H1 (cell line): ENCODE measurements at regions not wholly inside any gene's neighbourhood (a gene's known extent, or its start where the extent isn't known, plus 50 kb on each side); places are given as distances from the start of the nearest gene placed in this dataset.

Experiments
- CTCF ChIA-PET: fragments of 300-600 bp; sonication (Branson Sonifier 250); formaldehyde crosslinking; loops from one replicate; lab custom pipeline; 2021; ENCODE audit not compliant: partially characterized antibody; lab: Charles Lee
- POLR2A ChIA-PET: fragments of 300-600 bp; sonication (Branson Sonifier 250); formaldehyde crosslinking; loops from one replicate; lab custom pipeline; 2021; ENCODE audit warnings: inconsistent platforms; ENCODE audit not compliant: partially characterized antibody; lab: Charles Lee
- DNase-seq, 2 experiments: peaks; one replicate each; pipeline versions ENCODE4 v3.0.0 to v3.0.0-alpha.2; 2010 to 2022; ENCODE audit warnings: low spot score in 2 of 2, low read depth in 1 of 2, mixed read lengths in 1 of 2
- FAIRE-seq: peaks from 2 replicates; lab custom pipeline; 2011; peaks lifted over from hg19 to GRCh38; lab: Jason Lieb, UNC
- H2AFZ ChIP-seq: 2 replicates; pipeline ENCODE4 v1.8.1; 2012; ENCODE audit warnings: low read length, inconsistent platforms
- H2AK5ac ChIP-seq: 2 replicates; pipeline ENCODE4 v1.6.1; 2013; ENCODE audit warnings: low read depth, low read length
- H2BK120ac ChIP-seq: replicated peaks from 2 replicates; pipeline ENCODE3; 2013; ENCODE audit warnings: low read depth, low read length, inconsistent platforms
- H2BK12ac ChIP-seq: 2 replicates; pipeline ENCODE4 v1.6.1; 2013; ENCODE audit warnings: low read depth, low read length
- H2BK15ac ChIP-seq: 2 replicates; pipeline ENCODE4 v1.6.1; 2013; ENCODE audit warnings: low read length
- H2BK20ac ChIP-seq: 2 replicates; pipeline ENCODE4 v1.6.1; 2013; ENCODE audit warnings: low read length
- H2BK5ac ChIP-seq: 2 replicates; pipeline ENCODE4 v1.6.1; 2013; ENCODE audit warnings: low read depth, low read length
- H3K14ac ChIP-seq: 2 replicates; pipeline ENCODE4 v1.6.1; 2013; ENCODE audit warnings: inconsistent platforms; ENCODE audit not compliant: insufficient read length
- H3K18ac ChIP-seq: 2 replicates; pipeline ENCODE4 v1.6.1; 2013; ENCODE audit warnings: low read length; ENCODE audit errors: extremely low read depth
- H3K23ac ChIP-seq: 2 replicates; pipeline ENCODE4 v1.6.1; 2013; ENCODE audit warnings: inconsistent platforms; ENCODE audit not compliant: insufficient read length
- H3K23me2 ChIP-seq: 2 replicates; pipeline ENCODE4 v1.6.1; 2013; ENCODE audit warnings: low read depth, low read length
- H3K27ac ChIP-seq: 2 replicates; pipeline ENCODE4 v1.6.1; 2011; ENCODE audit warnings: low read depth, low read length, inconsistent platforms
- H3K27me3 ChIP-seq, 4 experiments: replicated peaks in 1 of 4; 1 replicate in 1 of 4; 2 replicates in 3 of 4; pipeline versions ENCODE4 v1.6.1 to v1.8.1; 2011 to 2013; ENCODE audit warnings: low read length in 3 of 4, mild to moderate bottlenecking in 3 of 4, inconsistent platforms in 2 of 4, mixed read lengths in 2 of 4, moderate library complexity in 1 of 4; ENCODE audit not compliant: control insufficient read depth in 3 of 4, insufficient read depth in 3 of 4; ENCODE audit errors: extremely low read depth in 1 of 4
- H3K36me3 ChIP-seq, 4 experiments: 2 replicates each; pipeline versions ENCODE4 v1.6.1 to v1.8.1; 2011 to 2013; ENCODE audit warnings: mild to moderate bottlenecking in 4 of 4, low read length in 3 of 4, moderate library complexity in 2 of 4, control low read depth in 1 of 4, inconsistent platforms in 1 of 4; ENCODE audit not compliant: insufficient read depth in 4 of 4, control insufficient read depth in 2 of 4
- H3K4ac ChIP-seq: replicated peaks from 2 replicates; pipeline ENCODE3; 2013; ENCODE audit warnings: low read length, low read depth, mixed read lengths, inconsistent platforms; ENCODE audit not compliant: insufficient read length
- H3K4me1 ChIP-seq, 4 experiments: replicated peaks in 1 of 4; 1 replicate in 1 of 4; 2 replicates in 3 of 4; pipeline versions ENCODE4 v1.6.1 to v1.8.1; 2011 to 2013; ENCODE audit warnings: low read length in 3 of 4, inconsistent platforms in 2 of 4, mixed read lengths in 1 of 4; ENCODE audit not compliant: insufficient read depth in 4 of 4, control insufficient read depth in 3 of 4
- H3K4me2 ChIP-seq, 2 experiments: 2 replicates each; pipeline versions ENCODE4 v1.6.1 to v1.8.1; 2011 to 2013; ENCODE audit warnings: low read depth in 2 of 2, low read length in 2 of 2, control low read depth in 1 of 2, inconsistent platforms in 1 of 2, mild to moderate bottlenecking in 1 of 2; ENCODE audit not compliant: insufficient read depth in 1 of 2
- H3K4me3 ChIP-seq, 4 experiments: fragments of 200-600, 300-600 bp in 1 of 4; sonication (generic), shearing (Covaris generic), sonication (Bioruptor Twin) in 1 of 4; 2 replicates each; pipeline versions ENCODE4 v1.5.1 to v1.8.1; 2011 to 2016; ENCODE audit warnings: low read length in 4 of 4, low read depth in 3 of 4, control low read depth in 2 of 4, inconsistent platforms in 2 of 4, mild to moderate bottlenecking in 2 of 4, mixed read lengths in 1 of 4, moderate library complexity in 1 of 4; ENCODE audit not compliant: insufficient read depth in 2 of 4; ENCODE audit errors: extremely low read depth in 1 of 4
- H3K56ac ChIP-seq: replicated peaks from 2 replicates; pipeline ENCODE3; 2013; ENCODE audit warnings: low read depth, mild to moderate bottlenecking, mixed read lengths, low read length, inconsistent platforms; ENCODE audit not compliant: insufficient read length
- H3K79me1 ChIP-seq: 2 replicates; pipeline ENCODE4 v1.6.1; 2013; ENCODE audit warnings: low read depth, low read length, control low read depth
- H3K79me2 ChIP-seq, 2 experiments: 2 replicates each; pipeline versions ENCODE4 v1.6.1 to v1.8.1; 2012 to 2013; ENCODE audit warnings: low read length in 2 of 2, mild to moderate bottlenecking in 2 of 2, inconsistent platforms in 1 of 2; ENCODE audit not compliant: insufficient read depth in 2 of 2, control insufficient read depth in 1 of 2
- H3K9ac ChIP-seq, 4 experiments: replicated peaks in 1 of 4; 1 replicate in 1 of 4; 2 replicates in 3 of 4; pipeline versions ENCODE4 v1.6.1 to v1.8.1; 2011 to 2013; ENCODE audit warnings: low read depth in 3 of 4, low read length in 3 of 4, control low read depth in 2 of 4, mild to moderate bottlenecking in 2 of 4, moderate library complexity in 2 of 4, inconsistent platforms in 1 of 4; ENCODE audit errors: extremely low read depth in 1 of 4
- H3K9me3 ChIP-seq, 2 experiments: 2 replicates each; pipeline versions ENCODE4 v1.6.1 to v1.8.1; 2012 to 2013; ENCODE audit warnings: mild to moderate bottlenecking in 2 of 2, moderate library complexity in 2 of 2, control low read depth in 1 of 2, inconsistent platforms in 1 of 2, low read depth in 1 of 2, low read length in 1 of 2, mixed read lengths in 1 of 2; ENCODE audit not compliant: insufficient read depth in 2 of 2
- H4K20me1 ChIP-seq, 2 experiments: replicated peaks in 1 of 2; 2 replicates each; pipeline versions ENCODE3 to v1.8.1; 2011 to 2013; ENCODE audit warnings: inconsistent platforms in 2 of 2, low read length in 2 of 2, mild to moderate bottlenecking in 1 of 2; ENCODE audit not compliant: insufficient read depth in 2 of 2, control insufficient read depth in 1 of 2
- H4K5ac ChIP-seq: 2 replicates; pipeline ENCODE4 v1.6.1; 2013; ENCODE audit warnings: low read length, low read depth, mixed read lengths, inconsistent platforms; ENCODE audit not compliant: insufficient read length
- H4K8ac ChIP-seq: 2 replicates; pipeline ENCODE4 v1.8.0; 2013; ENCODE audit warnings: mild to moderate bottlenecking, moderate library complexity, low read length, inconsistent platforms; ENCODE audit not compliant: insufficient read depth; ENCODE audit errors: extremely low read depth
- H4K91ac ChIP-seq: replicated peaks from 2 replicates; pipeline ENCODE3; 2013; ENCODE audit warnings: low read length, mixed read lengths, inconsistent platforms; ENCODE audit not compliant: insufficient read length
- CEBPB ChIP-seq: IDR thresholded peaks from 2 replicates; pipeline ENCODE4 v1.6.1; 2012; ENCODE audit warnings: low read depth, low read length
- CHD2 ChIP-seq: IDR thresholded peaks from 2 replicates; pipeline ENCODE4 v1.6.1; 2012; ENCODE audit warnings: low read length, improper control_type of control experiment
- CREB1 ChIP-seq: IDR thresholded peaks from 2 replicates; pipeline ENCODE4 v1.6.1; 2012; ENCODE audit warnings: inconsistent platforms
- CTBP2 ChIP-seq: IDR thresholded peaks from 2 replicates; pipeline ENCODE4 v1.7.0; 2011; ENCODE audit warnings: borderline replicate concordance, mild to moderate bottlenecking, moderate library complexity, mixed read lengths, low read length; ENCODE audit not compliant: insufficient read depth, insufficient read length
- JUND ChIP-seq: IDR thresholded peaks from 2 replicates; pipeline ENCODE4 v1.6.1; 2011; ENCODE audit warnings: mild to moderate bottlenecking, improper control_type of control experiment, low read length
- KDM4A ChIP-seq: IDR thresholded peaks from one replicate; pipeline ENCODE4 v1.7.1; 2012; ENCODE audit warnings: low read depth, mild to moderate bottlenecking, moderate library complexity, low read length, inconsistent platforms; ENCODE audit not compliant: severe bottlenecking
- NANOG ChIP-seq: IDR thresholded peaks from 2 replicates; pipeline ENCODE4 v1.6.1; 2011; ENCODE audit warnings: low read length, low read depth, mild to moderate bottlenecking, inconsistent platforms; ENCODE audit not compliant: insufficient read depth, poor library complexity, severe bottlenecking
- RFX5 ChIP-seq: IDR thresholded peaks from 2 replicates; pipeline ENCODE4 v1.6.1; 2011; ENCODE audit warnings: low read depth, low read length, improper control_type of control experiment, borderline replicate concordance
- SAP30 ChIP-seq: fragments of 300-600 bp; sonication (generic); IDR thresholded peaks from 2 replicates; pipeline ENCODE4 v1.7.1; 2012; ENCODE audit warnings: low read length, moderate library complexity, mild to moderate bottlenecking, inconsistent platforms; ENCODE audit not compliant: insufficient read depth, insufficient replicate concordance
- SIN3A ChIP-seq, 2 experiments: IDR thresholded peaks in 1 of 2; conservative IDR thresholded peaks in 1 of 2; 2 replicates each; pipeline ENCODE4 v1.6.1; 2011 to 2012; ENCODE audit warnings: low read length in 2 of 2, improper control_type of control experiment in 1 of 2, low read depth in 1 of 2, mild to moderate bottlenecking in 1 of 2
- WGBS, 2 experiments: shearing (Covaris generic) in 1 of 2; methylation state at CpG; one replicate each; pipeline versions ENCODE4 v1.1.6 to v1.1.7; 2013 to 2015; ENCODE audit warnings: low lambda C conversion rate in 2 of 2, mixed read lengths in 2 of 2, inconsistent platforms in 1 of 2, low coverage in 1 of 2, missing lambda C conversion rate in 1 of 2; ENCODE audit not compliant: insufficient replicate concordance in 2 of 2, insufficient coverage in 1 of 2, insufficient read length in 1 of 2; ENCODE audit errors: extremely low coverage in 1 of 2, missing lambda C conversion rate in 1 of 2; 5-methylcytosine and 5-hydroxymethylcytosine counted together
- TF ChIP-seq, protein P1 (sequence below): IDR thresholded peaks from 2 replicates; pipeline ENCODE4 v1.6.1; 2012; ENCODE audit warnings: low read length, inconsistent platforms
- TF ChIP-seq, protein P2 (sequence below): IDR thresholded peaks from 2 replicates; pipeline ENCODE4 v1.6.1; 2012; ENCODE audit warnings: inconsistent platforms

DNA sequence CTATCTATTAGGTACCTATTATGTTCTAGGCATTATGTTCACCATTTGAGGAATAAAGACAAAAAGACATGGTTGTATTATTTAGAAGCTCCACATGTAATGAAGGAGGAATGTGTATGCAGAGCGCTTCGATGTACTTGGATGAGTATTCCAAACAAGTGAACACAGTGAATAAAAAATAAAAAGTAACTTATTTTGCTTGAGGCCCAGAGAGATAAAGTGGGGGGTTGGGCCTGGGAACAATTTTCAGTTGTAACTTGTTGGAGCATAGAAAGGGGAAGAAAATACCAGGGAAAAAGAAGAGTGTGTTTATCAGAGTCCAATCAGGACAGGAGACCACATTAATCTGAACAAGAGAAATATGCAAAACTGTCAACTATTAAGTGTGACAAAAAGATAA, 445.7 kb upstream of the BCHE start:
- Histone ChIP-seq H3K4me1 (no peaks in the 10 kb centered on the region), H2BK20ac (no peak overlapping the region), H3K27me3 (no peaks in the 10 kb centered on the region), H4K5ac (no peak overlapping the region), H3K79me1 (no peaks in the 10 kb centered on the region), H4K8ac (no peak overlapping the region), H3K14ac (no peak overlapping the region), H2BK15ac (no peak overlapping the region), H3K4me2 (no peak overlapping the region), H2BK5ac (no peak overlapping the region), H2AFZ (no peak overlapping the region), H3K9me3 (no peaks in the 10 kb centered on the region), H3K9ac (no peak overlapping the region), H2AK5ac (no peak overlapping the region), H3K27ac (no peak overlapping the region), H3K18ac (no peak overlapping the region), H3K23me2 (no peaks in the 10 kb centered on the region), H3K4me3 (no peak overlapping the region), H3K36me3 (no peaks in the 10 kb centered on the region), H3K23ac (no peak overlapping the region), H3K56ac (no peak overlapping the region), H3K79me2 (no peaks in the 10 kb centered on the region), H2BK120ac (no peak overlapping the region), H4K20me1 (no peaks in the 10 kb centered on the region), H4K91ac (no peak overlapping the region), H2BK12ac (no peak overlapping the region), H3K4ac (no peak overlapping the region)
- no peak for DNase-seq
- ChIA-PET CTCF (interaction anchor here (0.7 kb wide), 1 partner anchor 16 kb away, joined by 3 read pairs; no protein-coding TSS in a partner anchor), POLR2A (no interaction called here)
- WGBS, 2 experiments = 97% methylated on average over 2 of the region's 2 CpGs; no CpG with 5 or more reads in 1 of the 2 experiments
- FAIRE-seq = no peak
- TF ChIP-seq CTBP2 (no peak), CREB1 (no peak), CEBPB (no peak), NANOG (no peak), KDM4A (no peak), CHD2 (no peak), SIN3A (conservative IDR thresholded peaks at IDR 0.05 in 1 of 2, IDR thresholded peaks at IDR 0.05 in 1 of 2; ENCODE audit: low read depth in 1 of 2, low read length in 2 of 2) (no peak), JUND (no peak), RFX5 (no peak), SAP30 (no peak)
- TF ChIP-seq, protein P1, sequence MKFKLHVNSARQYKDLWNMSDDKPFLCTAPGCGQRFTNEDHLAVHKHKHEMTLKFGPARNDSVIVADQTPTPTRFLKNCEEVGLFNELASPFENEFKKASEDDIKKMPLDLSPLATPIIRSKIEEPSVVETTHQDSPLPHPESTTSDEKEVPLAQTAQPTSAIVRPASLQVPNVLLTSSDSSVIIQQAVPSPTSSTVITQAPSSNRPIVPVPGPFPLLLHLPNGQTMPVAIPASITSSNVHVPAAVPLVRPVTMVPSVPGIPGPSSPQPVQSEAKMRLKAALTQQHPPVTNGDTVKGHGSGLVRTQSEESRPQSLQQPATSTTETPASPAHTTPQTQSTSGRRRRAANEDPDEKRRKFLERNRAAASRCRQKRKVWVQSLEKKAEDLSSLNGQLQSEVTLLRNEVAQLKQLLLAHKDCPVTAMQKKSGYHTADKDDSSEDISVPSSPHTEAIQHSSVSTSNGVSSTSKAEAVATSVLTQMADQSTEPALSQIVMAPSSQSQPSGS = no peak
- TF ChIP-seq, protein P2, sequence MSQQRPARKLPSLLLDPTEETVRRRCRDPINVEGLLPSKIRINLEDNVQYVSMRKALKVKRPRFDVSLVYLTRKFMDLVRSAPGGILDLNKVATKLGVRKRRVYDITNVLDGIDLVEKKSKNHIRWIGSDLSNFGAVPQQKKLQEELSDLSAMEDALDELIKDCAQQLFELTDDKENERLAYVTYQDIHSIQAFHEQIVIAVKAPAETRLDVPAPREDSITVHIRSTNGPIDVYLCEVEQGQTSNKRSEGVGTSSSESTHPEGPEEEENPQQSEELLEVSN = no peak
